Kidney tubule cell (primary cell): ENCODE measurements at regions not wholly inside any gene's neighbourhood (a gene's known extent, or its start where the extent isn't known, plus 50 kb on each side); places are given as distances from the start of the nearest gene placed in this dataset.

Source experiments
- DNase-seq: peaks from one replicate; pipeline ENCODE4 v3.0.0-alpha.2; 2018; ENCODE audit warnings: low spot score

- peak; percentile 22 for DNase-seq
Measured at GRCh38 chr7:32143301-32143700, 73.1 kb upstream of the PDE1C start.

- peak; percentile 28 for DNase-seq
Measured at GRCh38 chr7:32142649-32143048, 72.4 kb upstream of the PDE1C start.

GRCh38 chr7:32140210-32140939 is 70.2 kb upstream of the PDE1C start:
- DNase-seq = peak; percentile 16

- DNase-seq = no peak
Measured at GRCh38 chr7:32137059-32137458, 66.9 kb upstream of the PDE1C start.

GRCh38 chr7:32131091-32131490 is 60.9 kb upstream of the PDE1C start:
- no peak for DNase-seq

GRCh38 chr7:32126843-32127242 is 56.6 kb upstream of the PDE1C start:
- no peak for DNase-seq
